ENCODE measurements at regions not wholly inside any gene's neighbourhood (a gene's known extent, or its start where the extent isn't known, plus 50 kb on each side); places are given as distances from the start of the nearest gene placed in this dataset.

- DNase-seq, result no peak
Measured at GRCh38 chr4:115883231-115883630, 769.8 kb upstream of the NDST4 start.

DNA sequence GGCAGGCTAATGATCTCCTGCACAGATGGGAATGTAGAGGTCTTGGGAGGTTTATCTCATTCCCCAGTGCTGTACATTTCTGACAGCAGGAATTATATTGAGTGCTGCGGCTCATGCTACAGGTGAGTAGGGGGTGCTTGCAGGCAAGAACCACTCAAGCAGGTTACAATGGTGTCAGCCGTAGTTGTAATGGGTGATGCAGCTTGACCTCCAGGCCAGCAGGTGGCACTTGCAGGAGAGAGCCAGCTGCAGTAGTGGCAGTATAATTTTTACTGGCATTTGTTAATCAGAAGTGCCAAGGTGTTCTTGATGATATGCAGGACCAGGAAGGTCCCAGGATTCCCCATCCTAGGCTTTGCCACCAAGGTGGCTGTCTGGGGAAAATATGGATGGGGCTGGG, 759.6 kb upstream of the NDST4 start:
- no peak for DNase-seq

- DNase-seq, result no peak
Measured at GRCh38 chr4:115871596-115871995, 758.2 kb upstream of the NDST4 start.

DNA sequence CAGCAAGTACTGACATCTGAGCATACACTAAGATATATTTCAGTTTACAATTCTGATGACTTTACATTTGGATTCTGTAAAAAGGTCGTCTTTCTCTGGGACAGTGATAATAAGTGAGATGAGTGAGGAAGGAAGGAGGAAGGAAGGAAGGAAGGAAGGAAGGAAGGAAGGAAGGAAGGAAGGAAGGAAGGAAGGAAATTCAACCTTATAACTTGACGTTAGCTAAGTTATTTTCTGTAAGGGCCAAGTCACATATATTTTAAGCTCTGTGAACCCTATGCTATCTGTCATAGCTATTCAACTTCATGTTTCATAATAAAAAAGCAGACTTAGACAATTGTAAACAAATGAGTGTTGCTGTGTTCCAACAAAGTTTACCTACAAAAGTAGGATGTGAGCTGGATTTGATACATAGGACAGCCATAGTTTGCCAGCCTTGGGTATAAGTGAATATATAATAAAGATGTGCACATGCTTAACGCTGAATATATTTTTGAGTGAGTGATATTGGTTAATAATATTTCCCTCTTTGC, 753.0 kb upstream of the NDST4 start:
- no peak for DNase-seq

GRCh38 chr4:115865736-115866135, 752.3 kb upstream of the NDST4 start:
- no peak for DNase-seq

- DNase-seq, result no peak
Measured at GRCh38 chr4:115852767-115853091, 739.3 kb upstream of the NDST4 start.

GRCh38 chr4:115851918-115852766, 738.7 kb upstream of the NDST4 start:
- peak; percentile 82 for DNase-seq

- DNase-seq, result no peak
Measured at GRCh38 chr4:115850799-115851509, 737.5 kb upstream of the NDST4 start.

DNA sequence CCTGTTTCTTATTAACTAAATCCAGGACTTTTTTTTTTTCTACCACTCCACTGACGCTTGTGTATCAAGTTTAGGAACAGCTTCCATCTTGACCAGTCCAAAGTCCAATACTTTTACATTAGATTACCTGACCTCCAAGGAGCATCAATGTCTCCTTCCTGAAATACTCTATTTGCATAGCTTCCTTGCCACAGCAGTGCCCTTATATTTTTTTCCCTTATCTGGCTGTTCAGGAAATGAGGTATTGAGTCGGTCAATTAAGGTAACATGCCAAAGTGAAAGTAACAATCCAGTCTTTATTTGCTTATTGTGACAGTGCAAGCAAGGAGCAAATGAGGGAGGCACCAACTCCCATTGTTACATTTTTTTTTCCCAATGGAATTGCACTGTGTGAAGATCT, 730.8 kb upstream of the NDST4 start:
- DNase-seq, result no peak

- DNase-seq, result no peak
Measured at GRCh38 chr4:115841871-115842270, 728.5 kb upstream of the NDST4 start.

DNA sequence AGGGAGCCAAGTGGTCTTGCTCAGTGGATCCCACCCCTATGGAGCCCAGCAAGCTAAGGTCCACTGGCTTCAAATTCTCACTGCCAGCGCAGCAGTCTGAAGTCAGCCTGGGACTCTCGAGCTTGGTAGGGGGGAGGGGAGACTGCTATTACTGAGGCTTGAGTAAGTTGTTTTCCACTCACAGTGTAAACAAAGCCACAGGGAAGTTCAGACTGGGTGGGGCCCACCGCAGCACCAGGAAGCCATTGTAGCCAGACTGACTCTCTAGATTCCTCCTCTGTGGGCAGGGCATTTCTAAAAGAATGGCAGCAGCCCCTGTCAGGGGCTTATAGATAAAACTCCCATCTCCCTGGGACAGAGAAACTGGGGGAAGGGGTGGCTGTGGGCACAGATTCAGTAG, 721.0 kb upstream of the NDST4 start:
- DNase-seq, result no peak

- no peak for DNase-seq
Measured at GRCh38 chr4:115824630-115825029, 711.2 kb upstream of the NDST4 start.

GRCh38 chr4:115803825-115804224, 690.4 kb upstream of the NDST4 start:
- no peak for DNase-seq

DNA sequence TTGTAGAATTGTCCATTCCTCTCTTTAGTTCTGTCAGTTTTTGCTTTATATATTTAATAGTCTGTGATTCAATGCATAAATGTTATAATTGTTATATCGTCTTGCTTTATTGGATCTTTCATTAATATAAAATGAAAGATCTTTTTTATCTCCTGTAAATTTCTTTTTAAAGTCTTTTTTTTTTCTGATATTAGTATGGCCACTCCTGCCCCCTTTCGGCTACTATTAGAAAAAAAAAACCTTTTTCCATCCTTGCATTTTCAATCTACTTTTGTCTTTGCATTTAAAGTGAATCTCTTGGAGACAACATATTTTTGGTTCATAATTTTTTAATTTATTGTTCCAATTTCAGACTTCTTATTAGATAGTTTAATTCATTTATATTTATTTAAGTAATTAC, 677.4 kb upstream of the NDST4 start:
- DNase-seq, result no peak

DNA sequence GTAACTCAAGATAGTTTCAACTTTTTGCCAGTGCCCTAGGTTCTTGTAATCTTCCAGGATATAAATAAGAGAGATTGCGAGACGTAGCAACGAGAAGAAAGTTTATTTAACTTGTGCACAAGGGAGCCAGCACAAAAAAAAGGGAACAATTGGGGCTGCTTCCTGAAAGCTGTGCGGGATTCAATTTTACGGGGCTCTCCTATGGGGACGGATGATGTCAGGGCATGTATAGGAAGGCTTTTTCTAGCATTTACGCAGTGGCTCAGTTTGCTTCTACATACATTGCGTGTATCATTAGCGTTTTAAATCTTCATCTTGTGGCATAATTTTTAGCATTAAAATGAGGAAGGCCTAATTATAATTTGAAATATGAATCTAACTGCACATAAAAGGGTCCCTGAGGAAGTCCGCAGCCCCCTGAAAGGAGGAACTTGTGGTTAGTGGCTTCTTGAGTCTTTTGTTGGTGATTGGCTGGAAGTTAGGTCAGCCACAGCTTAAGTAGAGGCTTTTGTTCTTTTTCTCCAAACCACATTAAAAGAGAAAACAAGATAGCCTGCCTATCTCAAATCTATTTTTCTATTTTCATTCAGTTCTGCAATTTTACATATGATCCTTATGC, 668.2 kb upstream of the NDST4 start:
- peak; percentile 66 for DNase-seq

DNA sequence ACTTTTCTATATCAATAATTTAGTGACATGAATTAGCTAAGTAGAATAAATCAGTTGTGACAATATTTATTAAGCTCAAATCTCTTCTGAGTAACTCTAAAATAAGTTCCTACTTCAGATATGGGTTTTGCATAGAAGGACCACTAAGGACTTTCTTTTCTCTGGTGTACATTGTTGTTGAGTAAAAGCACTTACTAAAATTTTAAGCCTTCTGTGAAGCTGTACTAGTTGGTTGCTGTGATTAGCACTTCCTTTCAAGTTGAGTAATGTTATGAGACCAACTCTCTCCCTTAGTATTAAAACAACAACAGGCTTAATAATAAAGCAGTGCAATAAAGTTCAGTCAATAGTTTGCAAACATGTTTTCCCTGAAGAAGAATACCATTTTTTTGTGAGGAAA, 667.4 kb upstream of the NDST4 start:
- DNase-seq, result no peak

GRCh38 chr4:115780268-115780667, 666.8 kb upstream of the NDST4 start:
- DNase-seq, result no peak

DNA sequence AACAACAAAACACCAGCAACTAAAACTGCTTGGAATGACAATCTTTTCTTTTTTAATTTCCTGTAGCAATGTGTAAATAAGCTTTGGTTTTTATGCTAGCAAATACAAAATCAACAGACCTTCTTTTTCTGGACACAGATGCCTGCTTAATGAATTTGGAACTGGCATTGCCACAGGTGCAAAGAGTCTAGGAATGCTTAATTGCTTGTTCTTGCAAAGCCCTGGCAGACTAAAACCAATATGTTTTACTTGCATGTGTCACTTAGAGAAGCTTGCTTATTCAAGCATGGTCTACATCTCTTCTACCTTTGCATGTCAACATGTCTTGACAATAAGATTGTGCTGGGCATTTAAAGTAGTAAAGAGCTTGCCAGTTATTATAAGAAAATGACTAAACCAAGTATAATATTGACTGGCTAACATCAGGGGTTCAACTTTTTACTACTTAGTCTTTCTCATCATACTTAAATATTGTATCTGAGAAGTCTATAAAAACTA, 656.7 kb upstream of the NDST4 start:
- DNase-seq, result no peak

DNA sequence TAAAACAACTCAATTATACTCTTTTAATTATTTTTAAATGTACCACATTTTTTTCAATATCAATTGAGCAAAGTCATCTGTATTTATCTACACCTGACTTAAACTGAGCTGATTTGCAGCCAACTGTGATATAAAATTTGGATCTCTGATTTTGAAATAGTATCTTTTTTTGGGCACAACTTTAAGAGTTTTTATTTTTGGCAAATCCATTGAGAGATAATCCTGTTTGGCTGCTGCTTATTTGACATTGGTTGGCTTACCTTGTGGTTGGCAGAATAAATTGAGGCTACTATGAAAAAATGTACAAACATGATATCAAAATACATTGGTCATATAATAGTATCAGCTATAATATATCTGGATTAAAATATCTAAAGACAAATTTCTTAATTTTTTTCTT, 656.0 kb upstream of the NDST4 start:
- DNase-seq, result no peak

- DNase-seq, result no peak
Measured at GRCh38 chr4:115763051-115763450, 649.6 kb upstream of the NDST4 start.

DNA sequence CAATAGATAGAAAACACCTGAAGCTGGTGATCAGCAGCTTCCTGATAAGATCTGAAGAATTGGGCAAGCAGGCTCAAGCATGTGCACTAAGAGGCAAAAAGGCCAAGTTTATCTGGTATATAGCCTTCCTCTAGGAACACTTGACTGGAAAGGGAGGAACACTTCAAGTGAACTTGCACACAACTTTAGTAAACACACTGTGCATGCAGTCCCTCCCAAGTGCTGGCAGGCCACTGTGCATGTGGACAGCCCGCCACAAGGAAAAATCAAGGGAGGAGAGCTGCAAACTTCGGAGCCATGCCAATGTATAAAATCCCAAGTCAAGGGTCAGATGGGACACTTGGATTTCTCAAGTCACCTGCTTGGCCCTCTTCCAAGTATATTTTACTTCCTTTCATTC, 645.8 kb upstream of the NDST4 start:
- no peak for DNase-seq

- no peak for DNase-seq
Measured at GRCh38 chr4:115749404-115749803, 636.0 kb upstream of the NDST4 start.

DNA sequence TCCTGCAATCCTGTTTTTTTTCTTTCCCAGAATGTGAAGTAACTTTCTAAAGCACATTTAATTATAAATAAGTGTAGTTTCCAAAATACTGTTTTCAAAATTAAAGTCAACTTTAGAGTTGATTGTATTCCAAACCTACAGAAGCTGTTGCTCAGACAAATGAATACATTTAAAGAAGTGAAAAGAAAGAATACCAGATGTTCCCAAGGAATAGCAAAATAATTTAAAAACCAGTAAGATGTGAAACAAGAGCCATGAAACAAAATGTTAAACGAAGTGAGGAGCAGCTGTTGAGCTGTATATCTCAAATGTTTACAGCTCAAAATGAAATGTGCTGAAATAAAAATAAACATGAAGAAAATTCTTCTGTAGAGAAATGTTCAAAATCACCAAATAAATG, 627.4 kb upstream of the NDST4 start:
- DNase-seq, result no peak

Data from hematopoietic multipotent progenitor cell treated with erythropoietin and hydrocortisone succinate and interleukin-3 and kit ligand, for 6 days (in vitro differentiated cells).